H54 (cell line): ENCODE measurements at regions not wholly inside any gene's neighbourhood (a gene's known extent, or its start where the extent isn't known, plus 50 kb on each side); places are given as distances from the start of the nearest gene placed in this dataset.
A peak's percentile ranks its signal among the peaks of the same experiment; 100 is the strongest.
"Not testable (repeated sequence)": the region's sequence is repeated elsewhere in the genome, so short reads cannot be mapped to it uniquely, and the experiment has no call there.

ENCODE experiments used
- DNase-seq: peaks from one replicate; pipeline ENCODE4 v3.0.0; 2011; ENCODE audit warnings: low spot score, mixed read lengths; ENCODE audit not compliant: insufficient read length
- FAIRE-seq: peaks from 3 replicates; lab custom pipeline; 2011; peaks lifted over from hg19 to GRCh38; lab: Jason Lieb, UNC
- POLR2A ChIP-seq: IDR thresholded peaks from 2 replicates; pipeline ENCODE4 v1.6.1; 2011; ENCODE audit warnings: low read depth, mild to moderate bottlenecking, low read length

DNA sequence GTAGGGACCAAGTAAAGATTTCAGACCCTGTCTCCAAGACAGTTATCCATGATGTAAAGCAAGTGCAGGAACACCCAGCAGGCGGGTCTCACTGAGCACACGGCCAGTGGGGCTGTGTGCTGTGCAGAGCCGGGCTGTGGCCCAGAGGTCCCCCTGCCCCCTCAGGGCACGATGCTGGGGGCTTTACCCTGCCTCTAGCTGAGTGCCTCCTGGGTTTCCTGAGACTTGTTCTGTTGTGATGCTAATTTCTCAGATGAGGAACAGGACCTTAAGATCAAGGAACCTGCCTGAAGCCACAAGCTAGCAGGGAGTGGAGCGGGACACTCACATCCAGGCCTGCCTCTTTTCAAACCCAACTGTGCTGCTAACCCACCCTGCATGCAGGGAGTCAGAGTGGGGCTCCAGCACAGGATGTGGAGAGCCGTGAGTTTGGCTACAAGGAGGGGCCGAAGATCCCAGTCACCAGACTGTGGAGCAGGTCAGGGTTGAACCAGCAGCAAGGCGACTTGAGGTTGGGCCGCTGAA lies 76.1 kb upstream of the LYZL2 start:
- FAIRE-seq (no peak), DNase-seq (no peak)
- no peak for TF ChIP-seq POLR2A

DNA sequence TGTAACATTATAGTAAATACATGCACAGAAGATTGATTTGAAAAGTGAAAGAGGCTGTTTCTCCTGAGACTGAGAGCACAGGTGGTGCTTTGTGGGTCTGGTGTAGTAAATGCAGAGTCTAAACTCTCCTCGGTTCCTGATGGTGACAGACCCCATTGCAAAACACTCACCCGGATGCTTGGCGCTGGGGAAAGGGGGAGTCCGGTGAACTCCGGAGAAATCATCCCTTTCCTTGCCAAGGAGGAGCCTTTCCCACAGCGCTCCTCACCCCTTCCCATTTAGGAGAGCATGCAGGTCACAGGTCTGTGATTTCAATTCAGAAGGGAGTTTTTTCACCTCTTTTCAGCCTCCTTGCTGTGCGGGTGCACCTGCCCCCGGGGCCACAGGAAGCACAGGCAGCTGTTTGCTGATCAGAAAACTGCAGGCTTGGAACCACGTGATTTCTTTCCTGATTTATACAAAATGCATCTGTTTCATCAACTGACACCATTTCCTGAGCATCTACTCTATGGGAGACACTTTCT lies 75.6 kb upstream of the LYZL2 start:
- no peak for FAIRE-seq
- DNase-seq = no peak
- TF ChIP-seq POLR2A = no peak

DNA sequence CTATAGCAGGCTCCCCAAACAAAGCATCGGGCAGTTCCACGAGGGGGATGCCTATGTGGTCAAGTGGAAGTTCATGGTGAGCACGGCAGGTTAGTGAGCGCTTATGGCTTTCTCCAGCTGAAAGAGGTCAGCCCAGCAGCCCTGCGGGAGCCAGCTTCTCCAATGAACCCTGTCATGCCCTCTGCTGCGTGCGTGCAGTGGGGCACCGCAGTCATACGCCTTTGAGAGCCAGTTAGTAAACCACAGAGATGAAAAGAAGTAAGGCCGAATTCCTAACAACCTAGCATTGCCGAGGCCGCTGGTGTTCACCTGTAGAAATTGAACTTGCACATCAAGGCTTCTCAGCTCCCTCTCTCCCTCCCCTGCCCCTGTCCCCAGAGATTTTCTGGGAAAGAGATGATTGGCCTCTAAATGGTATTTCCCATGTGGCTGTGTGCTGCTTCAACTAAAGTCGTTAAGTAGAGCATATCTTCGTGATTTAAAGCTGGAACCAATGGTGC lies 75.1 kb upstream of the LYZL2 start:
- not testable (repeated sequence) for DNase-seq, FAIRE-seq

DNA sequence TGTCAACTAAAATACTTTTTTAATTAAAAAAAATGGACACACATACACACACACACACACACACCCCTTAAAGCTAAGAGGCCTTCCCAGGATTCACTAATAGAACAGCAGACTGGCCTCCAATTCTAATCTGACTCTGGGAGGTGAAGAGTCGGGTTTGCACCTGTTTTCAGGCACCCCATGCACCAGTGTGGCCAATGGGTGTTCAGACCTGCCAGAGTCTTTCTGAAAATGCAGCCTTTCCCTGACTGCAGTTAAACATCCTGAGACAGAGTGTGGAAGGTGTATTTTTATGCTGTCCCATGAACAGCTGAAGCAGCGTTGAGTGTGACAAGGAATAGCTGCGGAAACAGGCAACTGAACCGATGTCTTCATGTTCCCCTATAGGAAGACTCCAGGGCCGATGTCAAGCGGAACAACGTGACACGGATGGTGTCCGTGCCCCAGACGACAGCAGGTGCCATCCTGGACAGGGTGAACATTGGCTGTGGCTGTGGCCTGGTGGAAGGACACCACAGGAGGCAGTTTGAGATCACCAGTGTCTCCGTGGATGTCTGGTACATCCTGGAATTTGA lies 74.6 kb upstream of the LYZL2 start:
- TF ChIP-seq POLR2A = no peak
- FAIRE-seq (no peak), DNase-seq (no peak)

DNA sequence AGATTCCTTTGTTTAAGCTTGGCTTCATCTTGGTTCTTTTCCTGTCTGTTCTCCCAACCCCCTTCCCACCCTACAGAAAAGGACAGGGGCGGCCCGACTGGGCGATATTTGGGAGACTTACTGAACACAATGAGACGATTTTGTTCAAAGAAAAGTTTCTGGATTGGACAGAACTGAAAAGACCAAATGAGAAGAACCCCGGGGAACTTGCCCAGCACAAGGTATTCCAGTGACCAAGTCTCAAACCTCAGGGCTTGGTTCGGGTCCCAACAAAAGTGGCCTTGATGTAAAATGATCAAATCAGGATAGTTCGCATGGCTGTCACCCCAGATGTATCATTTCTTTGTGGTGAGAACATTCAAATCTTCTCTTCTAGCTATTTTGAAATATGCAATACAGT lies 73.9 kb upstream of the LYZL2 start:
- DNase-seq, FAIRE-seq: not testable (repeated sequence)

DNA sequence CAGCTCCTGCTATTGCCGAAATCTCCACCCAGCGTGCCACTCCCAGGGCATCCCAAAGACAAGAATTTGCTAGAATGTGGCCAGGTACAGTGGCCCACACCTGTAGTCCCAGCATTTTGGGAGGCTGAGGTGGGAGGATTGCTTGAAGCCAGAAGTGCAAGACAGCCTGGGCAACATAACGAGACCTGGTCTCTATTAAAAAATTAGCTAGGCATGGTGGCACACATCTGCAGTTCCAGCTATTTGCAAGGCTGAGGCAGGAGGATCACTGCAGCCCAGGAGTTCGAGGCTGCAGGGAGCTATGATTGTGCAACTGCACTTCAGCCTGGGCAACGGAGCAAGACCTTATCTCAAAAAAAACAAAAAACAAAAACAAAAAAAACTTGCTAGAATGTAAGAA lies 73.3 kb upstream of the LYZL2 start:
- no peak for TF ChIP-seq POLR2A
- no peak for FAIRE-seq
- no peak for DNase-seq

DNA sequence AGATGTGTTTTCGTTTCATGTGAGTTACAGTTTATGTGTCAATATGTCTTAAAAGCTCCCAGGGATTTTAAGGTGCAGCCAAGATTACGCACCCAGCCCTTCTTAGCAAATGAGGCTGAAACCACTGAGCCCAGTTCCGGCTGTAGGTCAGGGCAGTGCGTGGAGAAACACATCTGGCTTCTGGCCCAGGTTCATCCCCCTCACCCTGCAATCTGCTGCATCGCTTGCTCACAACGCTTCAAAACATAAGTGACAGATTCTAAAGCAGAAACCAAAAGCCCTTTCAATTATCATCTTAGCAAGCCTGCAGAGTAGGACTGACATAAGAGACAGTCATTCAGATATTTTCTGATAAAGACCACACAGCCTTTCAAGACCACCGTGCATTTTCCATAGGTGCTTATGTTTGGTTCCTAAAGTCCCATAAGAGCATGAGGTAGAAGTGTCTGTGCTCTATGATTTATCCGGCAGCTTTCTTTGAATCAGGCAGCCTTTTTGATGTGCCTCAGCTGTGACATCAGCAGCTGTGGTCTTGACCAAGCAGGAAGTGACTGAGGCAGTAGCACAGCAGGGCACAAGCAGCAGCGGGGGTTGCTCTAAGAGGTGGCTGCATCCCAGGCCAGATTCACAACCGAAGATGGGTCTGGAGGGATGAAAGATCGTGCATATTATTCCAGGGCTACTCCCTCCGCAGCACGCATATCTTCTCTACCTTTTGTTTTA lies 72.1 kb upstream of the LYZL2 start:
- TF ChIP-seq POLR2A = no peak
- peak; percentile 26 for DNase-seq
- FAIRE-seq = peak; percentile 94

DNA sequence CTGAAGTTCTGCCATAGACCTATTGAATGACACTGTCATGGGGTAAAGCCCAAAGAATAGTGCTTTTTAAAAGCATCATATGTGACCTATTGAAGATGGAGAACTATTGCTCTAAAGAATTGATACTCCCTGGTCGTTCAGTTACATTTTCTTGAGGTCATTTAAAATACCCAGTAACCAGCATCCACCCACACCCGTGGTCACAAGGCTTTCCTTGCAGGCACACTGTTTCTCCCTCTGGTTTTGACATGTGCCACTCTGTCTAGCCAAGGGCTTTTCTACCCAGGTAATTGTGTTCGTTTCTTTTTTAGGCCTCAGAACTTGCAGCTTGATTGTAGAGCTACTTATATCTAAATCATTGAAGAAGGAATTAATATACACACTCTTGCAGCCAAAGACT lies 68.3 kb upstream of the LYZL2 start:
- no peak for DNase-seq
- no peak for TF ChIP-seq POLR2A
- no peak for FAIRE-seq

DNA sequence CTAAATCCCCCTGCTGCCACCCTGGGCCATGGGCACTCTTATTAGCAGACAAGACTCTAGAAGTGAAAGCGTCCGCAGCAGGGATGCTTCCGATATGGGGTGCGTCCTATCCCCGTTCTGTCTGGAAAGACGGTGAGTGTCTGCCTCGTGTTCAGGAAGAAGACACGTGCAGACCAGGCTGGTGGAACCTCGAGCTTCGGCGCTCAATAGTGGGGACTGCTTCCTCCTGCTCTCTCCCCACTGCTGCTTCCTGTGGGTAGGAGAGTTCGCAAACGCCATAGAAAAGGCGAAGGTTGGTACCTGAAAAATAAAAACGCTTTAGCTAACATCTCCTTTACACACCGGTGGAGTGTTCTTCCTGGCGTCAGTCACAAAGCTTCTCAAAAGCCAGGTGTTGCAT lies 67.7 kb upstream of the LYZL2 start:
- FAIRE-seq, DNase-seq: not testable (repeated sequence)

DNA sequence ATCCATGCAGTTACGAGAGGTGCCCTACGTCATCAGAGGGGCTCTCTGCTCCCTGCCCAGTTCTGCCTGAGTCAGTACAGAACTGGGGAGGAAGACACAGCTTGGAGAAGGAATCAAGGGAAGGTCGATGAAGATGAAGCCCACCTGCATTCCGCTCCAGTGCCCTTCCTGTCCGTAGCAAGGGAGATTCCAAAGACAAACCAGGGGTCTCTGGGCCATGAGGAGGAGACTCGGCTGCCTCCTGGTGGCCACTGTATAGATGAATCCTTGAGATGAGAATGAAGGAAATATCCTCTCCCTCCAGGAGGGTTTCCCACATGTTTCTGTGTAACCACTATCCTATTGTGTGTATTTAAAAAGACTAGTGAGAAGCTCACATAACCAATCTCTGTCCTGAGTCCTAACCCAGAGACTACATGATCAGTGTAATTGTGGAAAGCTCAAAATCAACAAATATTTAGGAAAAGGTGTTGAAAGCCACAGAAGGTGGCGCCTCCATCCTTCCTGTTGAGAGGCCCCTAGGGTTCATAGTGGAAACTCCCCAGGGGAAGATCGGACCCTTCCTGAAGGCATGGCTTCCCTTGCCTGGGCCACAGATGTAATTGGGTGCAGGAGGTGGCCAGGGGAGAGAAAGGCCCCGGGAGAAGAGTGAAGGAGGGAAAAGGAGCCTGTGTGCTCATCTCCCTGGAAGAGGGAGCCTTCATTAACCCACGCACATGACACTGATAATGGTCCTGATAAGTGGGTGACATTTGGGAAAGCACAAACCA lies 67.0 kb upstream of the LYZL2 start:
- not testable (repeated sequence) for DNase-seq, FAIRE-seq

DNA sequence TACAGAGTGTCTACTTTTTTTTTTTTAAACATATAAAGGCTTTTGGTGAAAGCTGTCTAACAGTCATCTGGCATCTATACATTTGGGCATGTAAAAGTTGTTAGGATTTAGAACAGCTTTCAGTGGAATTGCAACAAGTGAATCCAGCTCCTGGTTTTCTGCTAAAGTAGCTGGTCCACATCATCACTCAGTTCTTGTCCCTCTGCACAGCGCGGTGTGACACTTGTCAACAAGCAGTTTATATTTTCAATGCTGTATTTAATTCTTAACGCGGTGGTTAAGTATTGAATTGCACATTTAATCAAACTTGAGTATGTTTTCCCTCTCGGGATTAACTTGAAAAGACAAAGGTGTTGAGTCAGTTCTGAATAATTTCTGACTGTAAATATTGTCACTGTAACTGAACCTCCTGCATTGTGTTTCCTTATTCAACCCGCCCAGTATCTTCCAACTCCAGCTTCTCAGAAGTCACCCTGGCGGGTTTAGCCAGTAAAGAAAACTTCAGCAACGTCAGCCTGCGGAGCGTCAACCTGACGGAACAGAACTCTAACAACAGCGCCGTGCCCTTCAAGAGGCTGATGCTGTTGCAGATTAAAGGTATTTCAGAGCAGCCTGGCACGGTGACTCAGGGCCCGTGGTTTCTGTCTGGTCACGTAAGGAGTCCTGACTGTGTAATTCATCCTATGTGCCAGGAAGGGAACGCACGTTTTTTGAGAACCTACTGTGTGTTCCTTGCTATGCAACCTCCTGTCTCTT lies 66.1 kb upstream of the LYZL2 start:
- peak; percentile 86 for FAIRE-seq
- not testable (repeated sequence) for DNase-seq

DNA sequence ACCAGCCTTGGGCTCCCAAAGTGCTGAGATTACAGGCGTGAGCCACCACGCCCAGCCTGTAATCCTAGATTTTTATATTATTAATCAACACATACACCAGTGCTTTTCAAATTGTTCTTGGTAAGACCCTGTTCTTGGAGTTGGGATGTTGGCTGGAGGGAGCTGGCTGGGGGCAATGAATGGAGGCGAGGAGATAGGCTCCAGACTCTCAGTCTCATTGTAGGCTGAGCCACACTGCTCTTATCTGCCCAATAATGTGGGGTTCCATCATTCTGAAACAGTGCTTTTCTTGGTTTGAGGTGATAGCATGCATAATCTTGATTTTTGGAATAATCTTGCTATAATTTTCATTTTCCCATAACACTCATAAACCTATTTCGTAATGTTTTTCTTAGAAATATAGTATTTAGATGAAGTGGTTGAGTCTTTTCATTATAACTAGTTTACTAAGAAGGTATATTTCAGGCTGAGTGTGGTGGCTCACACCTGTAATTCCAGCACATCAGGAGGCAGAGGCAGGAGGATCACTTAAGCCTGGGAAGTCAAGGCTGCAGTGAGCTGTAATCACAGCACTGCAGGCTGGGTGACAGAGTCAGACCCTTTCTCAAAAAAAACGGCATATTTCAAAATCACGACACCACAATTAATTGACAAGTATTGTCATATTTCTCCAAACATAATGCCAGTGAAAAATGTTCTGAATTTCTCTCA lies 65.1 kb upstream of the LYZL2 start:
- FAIRE-seq (no peak), DNase-seq (no peak)
- TF ChIP-seq POLR2A = no peak

DNA sequence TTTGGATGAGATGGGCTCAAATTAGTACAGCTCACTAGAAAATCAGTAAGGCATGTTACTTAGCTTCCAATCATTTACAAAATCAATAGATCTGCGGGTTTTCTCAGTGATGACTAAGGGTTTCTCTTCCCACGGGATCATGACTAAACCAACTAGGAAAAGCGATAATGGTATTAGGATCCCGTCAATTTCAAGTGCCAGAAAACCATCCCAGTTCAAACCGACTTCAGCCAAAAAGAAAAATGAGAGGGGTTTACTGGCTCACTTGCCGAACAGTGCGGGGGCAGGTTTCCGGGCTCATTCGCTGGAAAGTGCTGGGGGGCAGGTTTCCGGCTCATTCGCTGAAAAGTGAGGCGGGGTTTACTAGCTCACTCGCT lies 62.1 kb upstream of the LYZL2 start:
- no peak for DNase-seq
- TF ChIP-seq POLR2A = no peak
- no peak for FAIRE-seq

DNA sequence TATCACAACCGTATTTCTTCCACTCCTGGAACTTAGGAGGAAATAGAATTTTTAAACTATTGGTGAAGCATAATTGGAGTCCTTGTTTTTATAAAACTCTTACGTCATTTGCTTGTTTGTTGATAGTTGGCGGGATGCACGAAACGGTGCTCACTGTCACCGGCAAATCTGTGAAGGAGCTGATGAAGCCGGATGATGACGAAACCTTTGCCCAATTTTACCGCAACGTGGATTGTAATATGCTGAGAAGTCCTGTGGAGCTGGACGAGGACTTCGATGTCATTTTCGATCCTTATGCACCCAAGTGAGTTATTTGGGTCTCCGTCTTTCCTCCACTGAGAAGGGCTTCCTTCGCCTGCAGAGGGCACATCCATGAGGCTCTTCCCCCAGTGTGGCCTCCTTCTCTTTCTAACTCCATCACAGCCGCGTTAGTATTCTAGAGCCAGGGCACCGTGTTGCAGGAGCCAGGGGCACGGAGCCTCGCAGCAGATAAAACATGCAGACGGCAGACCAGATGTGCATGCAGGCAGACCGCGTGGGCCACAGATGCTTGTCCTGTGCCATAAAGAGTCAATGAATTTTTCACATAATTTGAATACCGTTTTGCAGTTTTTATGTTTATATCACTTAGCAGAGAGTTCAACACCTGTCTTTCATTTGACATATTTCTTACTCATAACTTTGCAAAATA lies 61.5 kb upstream of the LYZL2 start:
- DNase-seq = not testable (repeated sequence)

More for the DNA sequence above, 61.5 kb upstream of the LYZL2 start:
- not testable (repeated sequence) for FAIRE-seq
